ENCODE measurements at regions not wholly inside any gene's neighbourhood (a gene's known extent, or its start where the extent isn't known, plus 50 kb on each side); places are given as distances from the start of the nearest gene placed in this dataset.

DNA sequence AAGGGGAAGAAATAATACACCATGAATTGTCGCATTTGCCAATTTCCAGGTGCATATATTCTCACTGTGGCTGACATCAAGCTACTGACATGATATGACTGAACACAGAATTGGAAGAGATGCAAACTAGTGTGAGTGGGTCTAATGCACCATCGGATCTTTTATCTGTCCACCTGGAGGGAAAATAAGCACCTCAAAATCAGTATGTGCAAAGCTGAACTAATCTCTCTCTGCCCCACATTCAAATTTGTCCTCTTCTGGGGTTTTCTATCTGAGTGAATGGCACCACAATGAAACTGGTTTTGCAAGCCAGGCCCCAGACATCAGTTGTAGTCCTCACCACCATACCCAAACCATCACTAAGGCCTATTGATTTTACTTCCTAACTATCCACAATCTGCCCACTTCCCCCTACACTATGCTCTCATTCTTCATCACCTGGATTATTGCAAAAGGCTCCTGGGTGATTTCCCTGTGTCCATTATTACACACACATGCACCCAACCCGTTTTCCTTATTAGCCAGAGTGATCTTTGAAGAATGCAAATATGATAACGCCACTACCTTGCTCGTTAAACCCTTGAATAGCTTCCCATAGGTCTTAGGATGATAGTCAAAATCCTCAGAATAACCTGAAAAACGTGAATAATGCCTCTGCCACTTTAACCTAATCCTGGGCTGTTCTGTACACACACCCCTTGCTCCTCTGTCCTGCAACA is 159.0 kb upstream of the GMDS start:
- TF ChIP-seq, protein P1, sequence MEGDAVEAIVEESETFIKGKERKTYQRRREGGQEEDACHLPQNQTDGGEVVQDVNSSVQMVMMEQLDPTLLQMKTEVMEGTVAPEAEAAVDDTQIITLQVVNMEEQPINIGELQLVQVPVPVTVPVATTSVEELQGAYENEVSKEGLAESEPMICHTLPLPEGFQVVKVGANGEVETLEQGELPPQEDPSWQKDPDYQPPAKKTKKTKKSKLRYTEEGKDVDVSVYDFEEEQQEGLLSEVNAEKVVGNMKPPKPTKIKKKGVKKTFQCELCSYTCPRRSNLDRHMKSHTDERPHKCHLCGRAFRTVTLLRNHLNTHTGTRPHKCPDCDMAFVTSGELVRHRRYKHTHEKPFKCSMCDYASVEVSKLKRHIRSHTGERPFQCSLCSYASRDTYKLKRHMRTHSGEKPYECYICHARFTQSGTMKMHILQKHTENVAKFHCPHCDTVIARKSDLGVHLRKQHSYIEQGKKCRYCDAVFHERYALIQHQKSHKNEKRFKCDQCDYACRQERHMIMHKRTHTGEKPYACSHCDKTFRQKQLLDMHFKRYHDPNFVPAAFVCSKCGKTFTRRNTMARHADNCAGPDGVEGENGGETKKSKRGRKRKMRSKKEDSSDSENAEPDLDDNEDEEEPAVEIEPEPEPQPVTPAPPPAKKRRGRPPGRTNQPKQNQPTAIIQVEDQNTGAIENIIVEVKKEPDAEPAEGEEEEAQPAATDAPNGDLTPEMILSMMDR (IDR thresholded peaks at IDR 0.05; ENCODE audit: poor library complexity): no peak
- no peak for TF ChIP-seq EZH2phosphoT487 (IDR thresholded peaks at IDR 0.05; ENCODE audit: low read depth, severe bottlenecking, unreplicated experiment)
- no peak for TF ChIP-seq EZH2 (IDR thresholded peaks at IDR 0.05; ENCODE audit: borderline replicate concordance)

Data from hepatocyte (in vitro differentiated cells).